ENCODE measurements at regions not wholly inside any gene's neighbourhood (a gene's known extent, or its start where the extent isn't known, plus 50 kb on each side); places are given as distances from the start of the nearest gene placed in this dataset.

GRCh38 chr12:91241756-91242155 is 59.1 kb upstream of the DCN start:
- DNase-seq (ENCODE audit: low read depth in 4 of 4, low spot score in 2 of 4) = no peak

GRCh38 chr12:91240386-91241095 is 57.9 kb upstream of the DCN start:
- DNase-seq (ENCODE audit: low read depth in 4 of 4, low spot score in 2 of 4) = no peak

DNA sequence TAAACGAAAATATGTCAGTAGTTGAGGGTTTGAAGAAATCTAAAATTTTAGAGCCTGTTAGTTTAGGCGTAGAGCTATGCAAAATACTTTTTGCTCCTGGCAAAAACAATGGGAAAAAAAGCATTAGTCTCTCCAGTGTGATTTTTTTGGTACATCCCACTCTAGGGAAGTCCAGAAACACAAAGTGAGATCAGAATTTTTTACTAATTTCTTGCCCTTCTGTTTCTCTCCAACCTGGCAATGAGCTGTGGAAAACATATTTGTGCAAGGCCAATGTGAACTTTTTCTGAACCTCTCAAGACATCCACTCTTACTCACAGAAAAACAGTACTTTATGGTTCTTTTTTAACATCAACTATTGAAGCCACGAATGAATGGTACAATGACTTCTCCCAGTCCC is 56.9 kb upstream of the DCN start:
- no peak for DNase-seq (ENCODE audit: low read depth in 4 of 4, low spot score in 2 of 4)
